ENCODE measurements at regions not wholly inside any gene's neighbourhood (a gene's known extent, or its start where the extent isn't known, plus 50 kb on each side); places are given as distances from the start of the nearest gene placed in this dataset.

- TF ChIP-seq YY1 (IDR thresholded peaks at IDR 0.05; ENCODE audit: low read depth) (no peak), REST (IDR thresholded peaks at IDR 0.05; ENCODE audit: low read depth) (no peak), RAD21 (IDR thresholded peaks at IDR 0.05; ENCODE audit: low read depth) (no peak), MAX (IDR thresholded peaks at IDR 0.05) (no peak), EGR1 (IDR thresholded peaks at IDR 0.05) (no peak), TEAD4 (IDR thresholded peaks at IDR 0.05) (no peak), NFIC (IDR thresholded peaks at IDR 0.05) (no peak), ZBTB7A (IDR thresholded peaks at IDR 0.05; ENCODE audit: low read depth) (no peak), TCF12 (IDR thresholded peaks at IDR 0.05; ENCODE audit: low read depth) (no peak), CEBPB (IDR thresholded peaks at IDR 0.05) (no peak), EP300 (IDR thresholded peaks at IDR 0.05; ENCODE audit: borderline replicate concordance) (no peak), USF1 (IDR thresholded peaks at IDR 0.05) (no peak), FOXM1 (IDR thresholded peaks at IDR 0.05; ENCODE audit: borderline replicate concordance, low read depth) (no peak), CREB1 (IDR thresholded peaks at IDR 0.05; ENCODE audit: low read depth) (no peak), TAF1 (IDR thresholded peaks at IDR 0.05; ENCODE audit: low read depth) (no peak)
Observed at GRCh38 chr4:41385481-41385880, 128.8 kb downstream of the UCHL1 start.

- TF ChIP-seq MAX (IDR thresholded peaks at IDR 0.05) (no peak), ZBTB7A (IDR thresholded peaks at IDR 0.05; ENCODE audit: low read depth) (no peak), EGR1 (IDR thresholded peaks at IDR 0.05) (no peak), REST (IDR thresholded peaks at IDR 0.05; ENCODE audit: low read depth) (no peak), TCF12 (IDR thresholded peaks at IDR 0.05; ENCODE audit: low read depth) (no peak), USF1 (IDR thresholded peaks at IDR 0.05) (no peak), EP300 (IDR thresholded peaks at IDR 0.05; ENCODE audit: borderline replicate concordance) (no peak), TAF1 (IDR thresholded peaks at IDR 0.05; ENCODE audit: low read depth) (no peak), FOXM1 (IDR thresholded peaks at IDR 0.05; ENCODE audit: borderline replicate concordance, low read depth) (no peak), TEAD4 (IDR thresholded peaks at IDR 0.05) (no peak), NFIC (IDR thresholded peaks at IDR 0.05) (no peak), YY1 (IDR thresholded peaks at IDR 0.05; ENCODE audit: low read depth) (no peak), CEBPB (IDR thresholded peaks at IDR 0.05) (no peak), CREB1 (IDR thresholded peaks at IDR 0.05; ENCODE audit: low read depth) (no peak), RAD21 (IDR thresholded peaks at IDR 0.05; ENCODE audit: low read depth) (no peak)
Observed at GRCh38 chr4:41388080-41388479, 131.4 kb downstream of the UCHL1 start.

- TF ChIP-seq EGR1 (IDR thresholded peaks at IDR 0.05): no peak
- no peak for TF ChIP-seq USF1 (IDR thresholded peaks at IDR 0.05)
- TF ChIP-seq YY1 (IDR thresholded peaks at IDR 0.05; ENCODE audit: low read depth): no peak
- no peak for TF ChIP-seq EP300 (IDR thresholded peaks at IDR 0.05; ENCODE audit: borderline replicate concordance)
- TF ChIP-seq CREB1 (IDR thresholded peaks at IDR 0.05; ENCODE audit: low read depth): no peak
- TF ChIP-seq NFIC (IDR thresholded peaks at IDR 0.05): no peak
- TF ChIP-seq CEBPB (IDR thresholded peaks at IDR 0.05): no peak
- no peak for TF ChIP-seq TCF12 (IDR thresholded peaks at IDR 0.05; ENCODE audit: low read depth)
- TF ChIP-seq FOXM1 (IDR thresholded peaks at IDR 0.05; ENCODE audit: borderline replicate concordance, low read depth): no peak
- no peak for TF ChIP-seq TAF1 (IDR thresholded peaks at IDR 0.05; ENCODE audit: low read depth)
- TF ChIP-seq REST (IDR thresholded peaks at IDR 0.05; ENCODE audit: low read depth): no peak
- no peak for TF ChIP-seq TEAD4 (IDR thresholded peaks at IDR 0.05)
- TF ChIP-seq RAD21 (IDR thresholded peaks at IDR 0.05; ENCODE audit: low read depth): no peak
- no peak for TF ChIP-seq ZBTB7A (IDR thresholded peaks at IDR 0.05; ENCODE audit: low read depth)
- TF ChIP-seq MAX (IDR thresholded peaks at IDR 0.05): no peak
Observed at GRCh38 chr4:41389356-41389755, 132.6 kb downstream of the UCHL1 start.
